ENCODE measurements at regions not wholly inside any gene's neighbourhood (a gene's known extent, or its start where the extent isn't known, plus 50 kb on each side); places are given as distances from the start of the nearest gene placed in this dataset.
"Not testable (repeated sequence)": the region's sequence is repeated elsewhere in the genome, so short reads cannot be mapped to it uniquely, and the experiment has no call there.

DNA sequence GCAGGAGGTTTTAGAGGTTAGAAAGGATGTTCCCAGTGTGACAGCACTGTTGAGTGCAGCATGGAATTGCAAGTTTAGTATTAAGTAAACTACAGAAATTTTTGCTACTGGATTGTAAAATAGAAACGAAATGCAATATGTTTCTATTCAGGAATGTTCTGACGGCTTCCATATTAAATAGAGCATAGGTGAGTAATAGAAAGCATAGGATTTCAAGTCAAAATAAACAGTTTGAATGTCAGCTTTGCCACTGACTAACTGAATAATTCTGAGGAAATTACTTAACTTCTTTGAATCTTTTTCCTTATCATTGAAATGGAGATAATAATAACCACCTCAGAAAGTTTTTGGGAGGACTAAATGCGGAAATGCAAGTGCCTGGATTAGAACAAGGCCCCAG is 331.9 kb upstream of the GK2 start:
- no peak for DNase-seq

DNA sequence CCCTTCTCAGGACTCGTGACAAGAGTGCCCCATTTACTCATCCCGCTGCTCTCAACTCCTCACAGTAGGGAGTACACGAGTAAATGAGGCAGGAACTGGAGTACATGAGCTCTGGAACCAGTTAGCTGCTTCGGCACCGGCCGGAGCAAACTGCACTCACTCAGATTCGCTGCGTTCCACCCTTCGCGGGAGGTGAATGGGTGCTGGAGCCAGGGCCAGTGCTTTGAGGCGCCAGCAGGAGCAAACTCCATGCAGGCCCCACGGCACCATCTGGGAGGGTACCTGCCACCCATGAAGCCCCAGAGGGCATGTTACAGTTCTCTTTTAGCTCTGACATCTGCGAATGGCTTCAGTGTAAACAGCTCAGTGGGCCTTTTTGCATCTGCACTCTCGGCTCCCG is 315.5 kb upstream of the GK2 start:
- DNase-seq: no peak

DNA sequence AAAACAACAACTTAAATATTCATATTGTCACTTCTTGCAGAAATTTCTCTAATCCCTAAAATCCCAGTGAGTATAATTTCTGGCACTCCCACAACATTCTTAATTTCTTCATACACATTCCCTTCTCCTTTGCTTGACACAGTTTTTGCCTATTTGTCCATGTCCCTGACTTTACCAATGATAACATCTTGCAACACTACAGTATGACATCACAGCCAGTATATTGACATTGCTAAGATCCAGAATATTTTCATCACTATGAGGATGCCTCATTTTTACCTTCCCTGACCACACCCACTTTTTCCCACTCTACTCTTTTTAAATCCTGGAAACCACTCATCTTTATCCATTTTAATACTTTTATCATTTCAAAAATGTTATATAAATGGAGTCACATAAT is 292.3 kb upstream of the GK2 start:
- no peak for DNase-seq

DNA sequence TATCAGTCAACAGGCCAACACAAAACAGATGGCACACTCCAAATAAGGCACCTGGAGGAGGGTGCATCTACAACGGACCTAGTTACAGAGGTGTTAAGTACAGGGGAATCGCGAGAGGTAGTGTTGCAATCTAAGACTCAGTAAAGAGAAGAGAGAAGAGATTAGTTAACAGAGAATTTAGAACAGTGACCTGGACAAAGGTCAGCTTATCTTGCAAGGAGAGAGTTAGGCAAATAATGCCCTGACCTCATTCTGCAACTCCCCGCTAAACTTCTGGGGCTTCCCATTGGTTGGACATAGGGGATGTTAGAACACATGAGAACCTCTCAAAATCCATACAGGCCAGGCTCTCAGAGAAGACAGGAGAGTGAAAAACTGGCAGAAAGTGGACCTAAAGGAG is 289.4 kb upstream of the GK2 start:
- DNase-seq: no peak

DNA sequence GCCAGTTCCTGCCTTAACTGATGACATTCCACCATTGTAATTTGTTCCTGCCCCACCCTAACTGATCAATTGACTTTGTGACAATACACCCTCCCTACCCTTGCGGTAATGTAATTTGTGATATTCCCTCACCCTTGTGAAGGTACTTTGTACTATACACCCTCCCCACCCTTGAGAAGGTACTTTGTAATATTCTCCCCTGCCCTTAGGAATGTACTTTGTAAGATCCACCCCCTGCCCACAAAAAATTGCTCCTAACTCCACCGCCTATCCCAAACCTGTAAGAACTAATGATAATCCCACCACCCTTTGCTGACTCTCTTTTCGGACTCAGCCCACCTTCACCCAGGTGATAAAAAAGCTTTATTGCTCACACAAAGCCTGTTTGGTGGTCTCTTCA is 288.5 kb upstream of the GK2 start:
- DNase-seq: not testable (repeated sequence)

DNA sequence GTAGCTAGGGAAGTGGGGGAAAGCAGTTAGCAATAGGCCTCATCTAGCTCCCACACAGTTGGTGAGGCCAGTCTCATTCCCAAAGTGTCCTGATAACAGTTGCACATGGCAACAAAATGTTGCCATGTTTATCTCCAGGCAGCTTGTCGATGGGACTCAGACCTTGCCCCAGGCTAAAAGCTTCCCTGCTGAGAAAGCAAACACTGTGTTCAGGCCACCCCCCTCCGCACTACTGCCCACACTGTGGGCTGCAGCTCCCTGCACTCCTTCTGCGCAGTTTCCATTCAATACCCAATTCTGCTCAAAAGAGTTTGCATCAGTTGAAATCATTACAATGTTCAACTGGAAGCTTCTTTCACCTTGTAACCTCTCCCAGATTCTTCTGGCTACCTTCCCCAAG is 287.8 kb upstream of the GK2 start:
- no peak for DNase-seq

DNA sequence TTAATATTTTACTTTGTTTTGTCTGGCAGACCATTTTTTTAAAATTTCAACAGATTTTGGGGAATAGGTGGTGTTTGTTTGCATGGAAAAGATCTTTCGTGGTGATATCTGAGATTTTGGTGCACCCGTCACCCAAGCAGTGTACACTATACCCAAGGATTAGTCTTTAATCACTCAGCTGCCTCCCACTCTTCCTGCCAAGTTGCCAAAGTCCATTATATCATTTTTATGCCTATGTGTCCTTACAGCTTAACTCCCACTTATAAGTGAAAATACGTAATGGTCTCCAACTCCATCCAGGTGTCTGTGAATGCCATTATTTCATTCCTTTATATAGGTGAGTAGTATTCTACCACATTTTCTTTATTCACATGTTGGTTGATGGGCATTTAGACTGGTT is 281.7 kb upstream of the GK2 start:
- DNase-seq: no peak

DNA sequence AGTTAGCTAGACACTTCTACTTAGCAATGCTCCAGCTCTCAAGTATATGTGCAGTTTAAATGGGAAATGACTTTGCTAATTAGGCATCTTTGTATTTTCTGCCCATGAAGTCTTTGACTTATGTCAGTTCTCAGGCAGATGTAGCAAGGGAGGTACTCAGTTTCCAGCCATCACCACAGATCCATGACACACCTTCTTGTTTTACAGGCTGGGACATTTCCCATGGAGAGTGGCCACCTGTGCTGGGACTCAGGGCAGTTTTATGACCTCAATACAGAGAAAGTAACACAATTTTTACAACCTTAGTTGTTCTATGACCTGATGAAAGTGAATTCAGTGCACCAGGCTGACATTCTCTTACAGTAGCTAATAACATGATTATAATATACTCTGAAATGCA is 280.7 kb upstream of the GK2 start:
- no peak for DNase-seq

DNA sequence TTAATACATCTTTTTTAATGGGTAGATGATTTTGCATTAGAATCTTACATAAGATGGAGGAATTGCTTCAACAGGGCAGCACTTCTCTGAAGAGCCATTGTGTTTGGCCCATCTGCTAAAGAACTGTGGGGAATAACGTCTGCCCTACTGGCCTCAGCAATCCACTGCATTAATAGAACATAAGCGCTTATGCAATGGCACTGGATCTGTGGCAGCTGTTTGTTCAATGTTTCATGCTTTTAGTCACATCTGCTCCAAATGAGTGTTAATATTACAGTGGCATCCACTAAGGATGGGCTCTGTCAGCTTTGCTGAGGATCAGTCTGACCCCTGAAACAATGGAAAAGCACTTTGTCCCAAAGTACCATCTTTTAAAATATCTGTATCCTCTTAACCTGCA is 279.0 kb upstream of the GK2 start:
- DNase-seq: no peak

DNA sequence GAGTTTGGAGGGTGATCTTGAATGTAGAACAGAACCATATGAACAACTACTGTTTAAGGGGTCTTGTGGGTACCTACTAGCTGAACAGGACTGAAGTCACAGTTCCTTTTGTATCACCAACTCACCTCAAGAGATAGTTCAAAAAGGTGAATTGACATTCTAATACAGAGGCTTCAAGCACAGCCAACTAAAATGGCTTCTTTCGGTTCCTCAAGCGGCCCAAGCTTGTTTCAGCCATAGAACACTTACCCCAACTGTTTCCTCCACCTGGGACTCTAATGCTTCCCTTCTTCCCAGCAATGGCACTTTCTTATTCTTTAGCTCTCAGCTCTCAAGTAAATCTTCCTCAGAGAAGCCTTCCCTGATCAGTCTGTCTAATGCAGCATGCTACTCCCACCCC is 277.5 kb upstream of the GK2 start:
- DNase-seq: no peak

DNA sequence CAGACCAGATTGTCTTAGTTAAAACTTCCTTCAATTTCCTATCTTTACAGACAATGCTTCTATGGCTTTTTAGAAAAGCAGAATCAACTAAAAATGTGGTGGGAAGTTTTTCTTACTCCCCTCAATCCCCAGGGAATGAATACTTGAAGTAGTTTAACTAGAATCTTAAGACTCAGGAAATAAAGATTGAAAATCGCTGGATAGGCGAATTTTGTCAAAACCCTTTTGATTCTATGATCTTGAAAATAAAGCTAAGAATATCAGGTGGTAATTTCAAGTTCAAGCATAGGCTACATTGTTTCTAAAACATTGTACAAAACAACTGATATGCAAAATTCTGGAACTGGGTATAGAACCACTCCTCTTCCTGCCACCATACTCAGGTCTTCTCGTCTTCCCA is 276.5 kb upstream of the GK2 start:
- DNase-seq: no peak

DNA sequence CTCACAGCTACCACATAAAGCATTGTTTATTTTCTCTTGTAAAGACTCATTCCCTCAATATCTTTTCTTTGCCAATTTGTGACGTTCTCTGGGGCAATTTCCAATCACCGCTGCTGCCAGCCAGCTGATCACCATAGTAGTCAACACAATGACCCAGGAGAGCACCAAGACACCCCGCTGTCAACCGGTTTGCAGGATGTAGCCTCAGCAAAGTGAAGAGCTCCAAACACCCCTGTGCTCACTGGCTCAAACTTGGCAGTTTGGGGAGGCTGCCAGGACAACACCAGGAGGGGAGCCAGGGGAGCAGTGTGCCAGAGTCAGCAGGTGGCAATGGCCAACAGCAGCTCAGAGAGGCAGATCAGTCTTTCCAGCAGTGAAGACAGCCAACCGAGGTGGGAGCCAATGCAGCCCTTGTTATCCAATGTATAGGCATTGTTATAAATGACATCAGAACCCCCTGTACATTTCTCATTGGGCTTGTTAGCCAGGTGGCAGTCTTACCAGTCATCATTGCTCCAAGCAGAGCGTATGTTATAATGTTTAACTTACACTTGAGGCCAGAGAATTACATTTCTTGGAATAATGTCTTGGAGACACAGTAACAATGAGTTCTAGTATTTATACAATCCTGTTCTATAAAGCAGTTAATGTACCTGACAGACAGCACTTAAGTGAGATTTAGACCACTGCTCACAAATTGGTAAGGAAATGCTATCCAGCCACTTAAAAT is 274.9 kb upstream of the GK2 start:
- peak; percentile 72 for DNase-seq

DNA sequence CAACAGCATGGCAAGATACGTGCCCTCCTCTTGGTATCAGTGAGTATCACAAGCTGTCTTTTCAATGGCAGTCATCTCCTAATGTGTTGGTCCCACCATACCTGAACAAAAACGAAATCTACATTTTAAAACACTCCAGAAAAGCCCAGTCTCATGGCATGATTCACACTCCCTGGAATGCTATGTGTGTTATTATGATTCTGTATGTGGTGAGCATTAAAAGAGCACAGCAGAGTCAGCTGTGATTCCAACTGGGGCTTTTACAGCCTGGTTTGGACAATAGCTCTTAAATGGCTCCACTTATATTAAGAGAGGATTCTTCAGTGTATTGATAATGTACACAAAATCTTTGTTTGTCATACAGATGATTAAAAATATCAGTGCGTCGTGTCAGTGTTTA is 274.1 kb upstream of the GK2 start:
- no peak for DNase-seq

DNA sequence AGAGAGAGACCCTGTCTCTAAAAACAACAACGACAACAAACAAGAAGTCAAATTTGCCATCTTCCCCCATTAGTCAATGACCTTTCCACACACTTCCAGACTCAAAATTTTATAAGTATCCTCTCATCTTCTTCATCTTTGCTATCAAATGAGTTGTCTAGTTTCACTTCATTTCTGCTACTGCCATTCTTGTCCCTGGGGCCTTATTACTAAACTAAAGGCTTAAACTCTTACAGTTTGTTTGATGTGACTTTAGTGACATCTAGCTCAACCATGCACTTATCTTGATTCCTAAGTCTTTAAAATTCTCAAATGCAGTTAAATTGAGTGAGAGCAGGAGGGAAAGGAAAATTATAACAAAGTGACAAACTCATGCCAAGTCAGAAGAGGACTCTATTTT is 271.8 kb upstream of the GK2 start:
- no peak for DNase-seq

DNA sequence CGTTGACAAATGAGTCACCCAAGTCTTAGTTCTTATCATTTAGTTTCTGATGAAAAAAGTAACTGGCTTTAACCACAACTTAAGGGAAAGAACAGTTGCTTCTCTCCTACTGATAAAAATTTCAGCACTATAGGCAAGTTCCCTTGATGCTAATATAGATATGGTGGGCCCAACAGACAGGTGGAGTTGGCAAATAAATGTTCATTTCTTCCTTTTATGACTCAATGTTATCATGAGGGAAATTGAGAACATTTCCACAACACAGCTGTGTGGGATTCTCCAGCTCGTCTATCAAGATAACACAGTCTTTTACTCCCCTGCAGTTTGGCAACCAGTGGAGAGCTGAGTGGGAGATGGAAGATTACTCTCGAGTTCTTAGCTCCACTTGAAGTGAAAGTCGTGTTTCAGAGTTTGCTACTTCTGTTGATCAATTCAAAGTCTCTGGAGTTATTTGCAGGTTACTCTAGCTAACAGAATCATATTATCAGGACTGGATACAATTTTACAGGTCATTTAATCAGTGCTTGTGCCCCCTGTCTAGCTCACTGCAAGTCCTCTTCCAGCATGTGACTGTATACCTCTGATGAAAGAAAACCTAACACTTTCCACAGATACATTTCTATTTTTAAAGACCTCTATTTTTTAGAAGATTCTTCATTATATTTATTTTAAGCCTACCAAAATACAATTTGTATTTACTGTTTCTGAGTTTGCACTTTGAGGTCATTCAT is 270.6 kb upstream of the GK2 start:
- no peak for DNase-seq

DNA sequence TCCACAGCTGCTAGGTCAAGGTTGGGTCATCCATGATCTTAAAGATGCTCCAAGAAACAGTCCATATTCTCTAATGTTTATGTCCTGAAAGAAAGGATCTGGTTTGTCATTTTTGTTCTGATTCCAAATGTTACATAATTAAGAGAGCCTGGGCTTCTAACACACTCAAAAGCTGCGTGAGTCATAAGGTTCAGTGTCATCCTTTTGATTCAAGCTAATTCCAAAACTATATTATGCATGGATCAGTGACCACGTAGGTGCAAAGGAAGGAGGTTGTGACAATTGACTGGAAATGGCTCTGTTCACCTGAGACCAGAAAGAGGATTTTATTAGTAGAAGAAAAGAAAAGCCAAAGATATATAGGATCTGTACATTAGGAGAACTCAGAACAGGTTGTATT is 268.7 kb upstream of the GK2 start:
- no peak for DNase-seq

DNA sequence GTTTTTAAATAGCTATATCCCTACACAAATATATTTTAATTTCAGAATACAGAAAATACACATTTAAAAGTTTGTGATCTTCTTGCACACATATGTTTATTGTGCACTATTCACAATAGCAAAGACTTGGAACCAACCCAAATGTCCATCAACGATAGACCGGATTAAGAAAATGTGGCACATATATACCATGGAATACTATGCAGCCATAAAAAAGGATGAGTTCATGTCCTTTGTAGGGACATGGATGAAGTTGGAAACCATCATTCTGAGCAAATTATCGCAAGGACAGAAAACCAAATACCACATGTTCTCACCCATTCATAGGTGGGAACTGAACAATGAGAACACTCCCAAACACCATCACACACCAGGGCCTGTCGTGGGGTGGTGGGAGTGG is 266.9 kb upstream of the GK2 start:
- not testable (repeated sequence) for DNase-seq

DNA sequence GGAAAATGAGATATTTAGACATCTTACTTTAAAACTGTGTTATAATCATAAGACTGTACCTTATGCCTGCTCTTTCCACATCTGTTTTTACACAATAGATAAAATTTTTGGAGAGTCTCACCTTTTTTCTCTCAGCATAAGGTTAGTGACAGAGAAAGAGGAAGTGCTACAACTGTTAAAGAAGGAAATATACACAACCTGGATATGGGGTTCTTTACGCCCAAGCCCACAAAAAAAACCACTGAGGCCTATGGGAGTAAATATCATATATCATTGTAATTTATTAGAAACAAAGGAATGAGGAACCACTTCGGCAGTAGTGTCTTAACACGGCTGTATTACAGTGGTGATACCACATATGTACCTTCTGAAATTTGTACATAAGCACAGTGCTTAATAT is 265.9 kb upstream of the GK2 start:
- no peak for DNase-seq

DNA sequence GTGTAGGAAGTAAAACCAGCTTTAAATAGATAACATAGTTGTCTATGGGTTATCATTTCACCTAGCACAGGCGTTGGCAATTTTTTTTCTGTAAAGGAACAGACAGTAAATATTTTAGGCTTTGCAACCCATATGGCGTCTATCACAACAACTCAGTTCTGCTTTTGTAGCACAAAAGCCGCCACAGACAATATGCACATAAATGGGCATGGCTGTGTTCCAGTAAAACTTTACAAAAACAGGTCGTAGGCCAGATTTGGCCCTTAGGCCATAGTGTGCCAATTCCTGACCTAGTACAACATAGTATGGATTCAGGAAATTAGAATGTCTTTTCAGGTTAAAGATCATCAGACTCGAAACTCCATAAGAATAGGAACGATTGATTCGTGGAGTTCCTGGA is 265.3 kb upstream of the GK2 start:
- no peak for DNase-seq

DNA sequence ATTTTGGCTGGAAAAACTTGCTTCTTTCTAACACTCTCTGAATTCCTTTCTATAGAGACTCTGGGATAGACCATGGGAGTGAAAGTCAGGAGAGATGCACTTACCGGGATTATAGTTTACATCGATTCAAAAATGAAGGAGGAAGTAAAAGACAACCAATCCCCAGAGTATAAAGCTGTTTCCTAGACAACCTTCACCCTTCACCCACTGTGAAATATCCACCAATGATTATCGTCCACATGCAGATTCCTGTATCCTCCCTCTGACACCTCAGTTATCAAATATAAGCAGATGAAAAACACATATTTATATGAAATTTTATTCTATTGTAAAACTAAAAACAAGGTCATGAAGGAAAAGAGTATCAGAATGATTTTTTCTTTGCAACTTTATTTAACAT is 258.8 kb upstream of the GK2 start:
- DNase-seq: no peak

DNA sequence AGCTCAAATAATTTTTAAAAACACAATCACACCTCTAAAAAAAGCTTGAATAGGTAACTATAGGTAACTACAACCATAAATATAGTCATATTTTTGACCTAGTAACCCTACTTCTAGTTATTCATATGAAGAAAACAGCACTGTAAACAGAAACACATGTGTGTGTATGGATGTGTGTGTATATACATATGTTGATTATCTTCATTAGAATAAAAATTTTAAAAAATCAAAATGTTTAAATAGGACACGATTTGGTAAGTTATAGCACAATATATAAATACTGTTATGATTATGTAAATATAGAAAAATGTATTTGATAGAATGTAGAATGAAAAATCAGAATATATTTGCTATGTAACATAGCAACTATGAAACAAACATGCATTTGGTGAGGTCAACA is 258.1 kb upstream of the GK2 start:
- DNase-seq: no peak

DNA sequence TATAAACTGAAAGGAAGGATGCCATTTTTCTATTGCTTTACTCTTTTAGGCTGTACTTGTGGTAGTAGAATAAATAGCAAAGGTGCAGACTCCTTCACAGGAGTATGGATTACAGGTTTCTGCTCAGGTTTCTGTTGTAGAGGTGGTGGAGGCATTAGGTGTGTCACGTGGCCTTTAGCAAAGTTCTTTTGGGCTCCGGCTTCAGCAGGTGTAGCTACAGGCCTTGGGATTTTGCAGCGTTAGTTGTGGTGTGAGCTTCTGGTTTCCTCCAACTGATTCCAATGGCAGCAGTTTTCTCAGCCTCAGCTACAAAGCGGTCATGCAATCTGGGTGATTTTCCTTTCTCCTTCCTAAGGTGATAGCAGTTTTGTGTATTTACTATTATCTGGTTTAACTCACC is 255.8 kb upstream of the GK2 start:
- DNase-seq: no peak

DNA sequence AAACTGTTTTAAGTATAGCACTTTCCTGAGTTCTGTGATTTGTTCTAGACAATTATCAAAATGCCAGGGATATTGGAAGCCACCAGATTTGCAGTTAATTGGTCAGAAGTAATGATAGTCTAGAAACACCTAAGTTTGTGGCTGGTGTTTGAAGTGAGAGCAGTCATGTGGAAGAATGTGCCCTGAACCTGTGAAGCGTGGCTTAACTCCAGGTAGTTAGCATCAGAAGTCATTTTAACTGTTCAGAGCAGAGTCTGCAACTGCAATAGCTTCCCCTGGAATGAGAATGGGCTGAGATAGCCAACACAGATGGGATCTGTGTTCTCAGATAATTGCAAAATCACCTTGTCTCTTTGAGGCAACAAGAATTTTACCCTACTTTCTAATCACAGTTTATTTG is 255.1 kb upstream of the GK2 start:
- no peak for DNase-seq

DNA sequence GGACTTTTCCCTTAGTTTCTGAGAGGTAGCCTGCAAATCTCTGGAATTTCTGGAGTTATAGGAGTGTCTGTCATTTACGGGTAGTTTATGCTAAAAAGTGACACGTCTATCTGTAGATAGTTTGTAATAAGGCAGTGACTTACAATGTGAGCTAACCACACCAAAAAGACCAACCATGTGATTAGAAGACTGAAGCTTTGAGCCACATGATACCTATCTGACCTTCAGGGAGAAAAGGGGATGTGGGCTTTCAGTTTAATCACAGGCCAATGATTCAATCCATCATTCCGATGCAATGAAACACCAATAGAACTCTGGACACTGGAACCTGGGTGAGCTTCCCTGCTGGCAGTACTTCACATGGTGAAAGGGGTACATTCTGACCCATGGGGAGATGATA is 254.6 kb upstream of the GK2 start:
- no peak for DNase-seq

DNA sequence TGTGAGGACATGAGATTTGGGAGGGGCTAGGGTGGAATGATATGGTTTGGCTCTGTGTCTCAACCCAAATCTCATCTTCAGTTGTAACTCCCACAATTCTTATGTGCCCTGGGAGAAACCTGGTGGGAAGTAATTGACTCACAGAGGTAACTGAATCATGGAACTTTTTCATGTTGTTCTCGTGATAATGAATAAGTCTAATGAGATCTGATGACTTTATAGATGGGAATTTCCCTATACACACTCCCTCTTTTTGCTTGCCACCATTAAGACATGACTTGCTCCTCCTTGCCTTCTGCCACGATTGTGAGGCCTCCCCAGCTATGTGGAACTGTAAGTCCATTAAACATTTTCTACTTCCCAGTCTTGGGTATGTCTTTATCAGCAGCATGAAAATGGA is 253.2 kb upstream of the GK2 start:
- DNase-seq: no peak

Measured in NCI-H1092 (cell line).